SK-N-SH (cell line): ENCODE measurements at regions not wholly inside any gene's neighbourhood (a gene's known extent, or its start where the extent isn't known, plus 50 kb on each side); places are given as distances from the start of the nearest gene placed in this dataset.

ENCODE experiments used
- EZH2phosphoT487 ChIP-seq: fragments of 200-600 bp; sonication (generic); IDR thresholded peaks from 2 replicates; pipeline ENCODE4 v1.6.1; 2017; ENCODE audit warnings: low read depth, mixed run types, mild to moderate bottlenecking, antibody characterized with exemption, moderate library complexity, borderline replicate concordance
- FOXM1 ChIP-seq: IDR thresholded peaks from 2 replicates; pipeline ENCODE4 v1.4.0; 2012; ENCODE audit warnings: low read depth, mild to moderate bottlenecking
- NFIC ChIP-seq: IDR thresholded peaks from 2 replicates; pipeline ENCODE4 v1.4.0; 2012; ENCODE audit warnings: borderline replicate concordance
- POLR2AphosphoS5 ChIP-seq: IDR thresholded peaks from 2 replicates; pipeline ENCODE4 v1.6.1; 2012; ENCODE audit warnings: low read depth, low read length
- TAF1 ChIP-seq: IDR thresholded peaks from 2 replicates; pipeline ENCODE4 v1.6.1; 2012; ENCODE audit warnings: low read depth, mild to moderate bottlenecking, low read length, moderate library complexity, borderline replicate concordance
- TF ChIP-seq, protein P1 (sequence below): IDR thresholded peaks from 2 replicates; pipeline ENCODE4; 2012
- TF ChIP-seq, protein P2 (sequence below): fragments of 200-600 bp; sonication (generic); IDR thresholded peaks from 2 replicates; pipeline ENCODE4 v1.6.1; 2017; ENCODE audit warnings: antibody characterized with exemption, mild to moderate bottlenecking, moderate library complexity
- TF ChIP-seq, protein P3 (sequence below): IDR thresholded peaks from 2 replicates; pipeline ENCODE4 v1.4.0; 2012; ENCODE audit warnings: low read depth
- TF ChIP-seq, protein P4 (sequence below): IDR thresholded peaks from 2 replicates; pipeline ENCODE4 v1.6.1; 2012; ENCODE audit warnings: mild to moderate bottlenecking, low read depth, low read length, moderate library complexity

DNA sequence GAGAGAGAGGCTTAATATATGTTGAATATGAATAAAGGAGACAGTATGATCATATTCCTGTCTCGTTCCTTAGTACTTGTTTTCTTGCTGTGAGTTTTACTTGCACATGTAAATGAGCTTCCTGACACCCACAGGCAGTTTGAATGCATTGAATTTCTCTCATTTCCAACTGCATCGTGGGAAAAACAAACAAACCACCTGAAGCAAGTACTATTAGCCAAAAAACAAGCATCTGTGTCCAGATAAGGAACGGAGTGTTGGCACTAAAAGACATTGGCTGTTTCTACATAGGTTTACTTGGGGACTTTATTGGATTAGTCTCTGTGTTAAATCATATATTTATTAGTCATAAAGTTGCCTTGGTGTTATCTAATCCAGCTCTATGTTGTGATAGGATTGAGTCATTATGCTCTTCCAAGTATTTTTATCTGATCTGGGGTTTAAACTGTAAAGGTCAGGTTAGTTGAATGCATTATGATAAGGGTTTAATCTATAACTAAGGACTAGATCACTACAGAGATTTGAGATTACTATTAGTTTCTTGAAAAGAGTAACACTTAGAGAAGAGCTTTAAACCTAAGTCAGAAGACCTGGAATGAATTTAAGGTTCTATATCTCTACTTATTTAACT, 339.0 kb upstream of the SPANXN4 start:
- TF ChIP-seq EZH2phosphoT487 (no peak), FOXM1 (no peak), POLR2AphosphoS5 (no peak), TAF1 (no peak), NFIC (no peak)
- TF ChIP-seq, protein P1, sequence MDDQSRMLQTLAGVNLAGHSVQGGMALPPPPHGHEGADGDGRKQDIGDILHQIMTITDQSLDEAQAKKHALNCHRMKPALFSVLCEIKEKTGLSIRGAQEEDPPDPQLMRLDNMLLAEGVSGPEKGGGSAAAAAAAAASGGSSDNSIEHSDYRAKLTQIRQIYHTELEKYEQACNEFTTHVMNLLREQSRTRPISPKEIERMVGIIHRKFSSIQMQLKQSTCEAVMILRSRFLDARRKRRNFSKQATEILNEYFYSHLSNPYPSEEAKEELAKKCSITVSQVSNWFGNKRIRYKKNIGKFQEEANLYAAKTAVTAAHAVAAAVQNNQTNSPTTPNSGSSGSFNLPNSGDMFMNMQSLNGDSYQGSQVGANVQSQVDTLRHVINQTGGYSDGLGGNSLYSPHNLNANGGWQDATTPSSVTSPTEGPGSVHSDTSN = no peak
- TF ChIP-seq, protein P2, sequence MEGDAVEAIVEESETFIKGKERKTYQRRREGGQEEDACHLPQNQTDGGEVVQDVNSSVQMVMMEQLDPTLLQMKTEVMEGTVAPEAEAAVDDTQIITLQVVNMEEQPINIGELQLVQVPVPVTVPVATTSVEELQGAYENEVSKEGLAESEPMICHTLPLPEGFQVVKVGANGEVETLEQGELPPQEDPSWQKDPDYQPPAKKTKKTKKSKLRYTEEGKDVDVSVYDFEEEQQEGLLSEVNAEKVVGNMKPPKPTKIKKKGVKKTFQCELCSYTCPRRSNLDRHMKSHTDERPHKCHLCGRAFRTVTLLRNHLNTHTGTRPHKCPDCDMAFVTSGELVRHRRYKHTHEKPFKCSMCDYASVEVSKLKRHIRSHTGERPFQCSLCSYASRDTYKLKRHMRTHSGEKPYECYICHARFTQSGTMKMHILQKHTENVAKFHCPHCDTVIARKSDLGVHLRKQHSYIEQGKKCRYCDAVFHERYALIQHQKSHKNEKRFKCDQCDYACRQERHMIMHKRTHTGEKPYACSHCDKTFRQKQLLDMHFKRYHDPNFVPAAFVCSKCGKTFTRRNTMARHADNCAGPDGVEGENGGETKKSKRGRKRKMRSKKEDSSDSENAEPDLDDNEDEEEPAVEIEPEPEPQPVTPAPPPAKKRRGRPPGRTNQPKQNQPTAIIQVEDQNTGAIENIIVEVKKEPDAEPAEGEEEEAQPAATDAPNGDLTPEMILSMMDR = no peak
- TF ChIP-seq, protein P3, sequence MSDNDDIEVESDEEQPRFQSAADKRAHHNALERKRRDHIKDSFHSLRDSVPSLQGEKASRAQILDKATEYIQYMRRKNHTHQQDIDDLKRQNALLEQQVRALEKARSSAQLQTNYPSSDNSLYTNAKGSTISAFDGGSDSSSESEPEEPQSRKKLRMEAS = no peak
- TF ChIP-seq, protein P4, sequence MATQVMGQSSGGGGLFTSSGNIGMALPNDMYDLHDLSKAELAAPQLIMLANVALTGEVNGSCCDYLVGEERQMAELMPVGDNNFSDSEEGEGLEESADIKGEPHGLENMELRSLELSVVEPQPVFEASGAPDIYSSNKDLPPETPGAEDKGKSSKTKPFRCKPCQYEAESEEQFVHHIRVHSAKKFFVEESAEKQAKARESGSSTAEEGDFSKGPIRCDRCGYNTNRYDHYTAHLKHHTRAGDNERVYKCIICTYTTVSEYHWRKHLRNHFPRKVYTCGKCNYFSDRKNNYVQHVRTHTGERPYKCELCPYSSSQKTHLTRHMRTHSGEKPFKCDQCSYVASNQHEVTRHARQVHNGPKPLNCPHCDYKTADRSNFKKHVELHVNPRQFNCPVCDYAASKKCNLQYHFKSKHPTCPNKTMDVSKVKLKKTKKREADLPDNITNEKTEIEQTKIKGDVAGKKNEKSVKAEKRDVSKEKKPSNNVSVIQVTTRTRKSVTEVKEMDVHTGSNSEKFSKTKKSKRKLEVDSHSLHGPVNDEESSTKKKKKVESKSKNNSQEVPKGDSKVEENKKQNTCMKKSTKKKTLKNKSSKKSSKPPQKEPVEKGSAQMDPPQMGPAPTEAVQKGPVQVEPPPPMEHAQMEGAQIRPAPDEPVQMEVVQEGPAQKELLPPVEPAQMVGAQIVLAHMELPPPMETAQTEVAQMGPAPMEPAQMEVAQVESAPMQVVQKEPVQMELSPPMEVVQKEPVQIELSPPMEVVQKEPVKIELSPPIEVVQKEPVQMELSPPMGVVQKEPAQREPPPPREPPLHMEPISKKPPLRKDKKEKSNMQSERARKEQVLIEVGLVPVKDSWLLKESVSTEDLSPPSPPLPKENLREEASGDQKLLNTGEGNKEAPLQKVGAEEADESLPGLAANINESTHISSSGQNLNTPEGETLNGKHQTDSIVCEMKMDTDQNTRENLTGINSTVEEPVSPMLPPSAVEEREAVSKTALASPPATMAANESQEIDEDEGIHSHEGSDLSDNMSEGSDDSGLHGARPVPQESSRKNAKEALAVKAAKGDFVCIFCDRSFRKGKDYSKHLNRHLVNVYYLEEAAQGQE = no peak
